H9 (cell line): ENCODE measurements at regions not wholly inside any gene's neighbourhood (a gene's known extent, or its start where the extent isn't known, plus 50 kb on each side); places are given as distances from the start of the nearest gene placed in this dataset.

ENCODE experiments used
- DNase-seq: peaks from one replicate; pipeline ENCODE4 v3.0.0-alpha.2; 2017
- H2AFZ ChIP-seq: one replicate; pipeline ENCODE4 v1.6.1; 2013; ENCODE audit warnings: mild to moderate bottlenecking, low read length, control low read depth, moderate library complexity
- H2AK5ac ChIP-seq: 2 replicates; pipeline ENCODE4 v1.6.1; 2013; ENCODE audit warnings: low read length, control low read depth, mixed read lengths; ENCODE audit not compliant: insufficient read length
- H2BK120ac ChIP-seq: one replicate; pipeline ENCODE4 v1.6.1; 2013; ENCODE audit warnings: low read depth, mild to moderate bottlenecking, low read length, control low read depth, inconsistent platforms; ENCODE audit not compliant: poor library complexity, severe bottlenecking
- H2BK12ac ChIP-seq: 2 replicates; pipeline ENCODE4 v1.6.1; 2013; ENCODE audit warnings: low read length, control low read depth, mixed read lengths, low read depth; ENCODE audit not compliant: insufficient read length
- H2BK15ac ChIP-seq: 2 replicates; pipeline ENCODE4 v1.6.1; 2013; ENCODE audit warnings: low read depth, low read length, control low read depth
- H2BK20ac ChIP-seq: one replicate; pipeline ENCODE4 v1.6.1; 2013; ENCODE audit warnings: low read depth, mild to moderate bottlenecking, low read length, control low read depth, inconsistent platforms; ENCODE audit not compliant: poor library complexity, severe bottlenecking
- H2BK5ac ChIP-seq: 2 replicates; pipeline ENCODE4 v1.6.1; 2013; ENCODE audit warnings: low read length, control low read depth, mixed read lengths; ENCODE audit not compliant: insufficient read length
- H3K14ac ChIP-seq: 2 replicates; pipeline ENCODE4 v1.6.1; 2013; ENCODE audit warnings: low read length, control low read depth; ENCODE audit not compliant: insufficient read depth
- H3K18ac ChIP-seq: 2 replicates; pipeline ENCODE4 v1.6.1; 2013; ENCODE audit warnings: low read depth, mild to moderate bottlenecking, mixed read lengths, low read length, control low read depth; ENCODE audit not compliant: insufficient read length
- H3K23ac ChIP-seq: 2 replicates; pipeline ENCODE4 v1.6.1; 2013; ENCODE audit warnings: low read length, control low read depth, mixed read lengths, low read depth; ENCODE audit not compliant: insufficient read length
- H3K23me2 ChIP-seq: 2 replicates; pipeline ENCODE4 v1.6.1; 2013; ENCODE audit warnings: low read depth, mild to moderate bottlenecking, mixed read lengths, low read length, control low read depth; ENCODE audit not compliant: insufficient read length, poor library complexity, severe bottlenecking
- H3K27ac ChIP-seq: 2 replicates; pipeline ENCODE4 v1.5.1; 2013; ENCODE audit warnings: low read length, control low read depth, mixed read lengths, low read depth; ENCODE audit not compliant: insufficient read length
- H3K27me3 ChIP-seq: 2 replicates; pipeline ENCODE4 v1.6.1; 2013; ENCODE audit warnings: low read length, control low read depth, inconsistent platforms; ENCODE audit not compliant: insufficient read depth
- H3K4ac ChIP-seq: 2 replicates; pipeline ENCODE4 v1.6.1; 2013; ENCODE audit warnings: low read depth, mild to moderate bottlenecking, control low read depth, inconsistent platforms, low read length, moderate library complexity
- H3K4me1 ChIP-seq: 2 replicates; pipeline ENCODE4 v1.6.1; 2013; ENCODE audit warnings: low read length, control low read depth, inconsistent platforms; ENCODE audit not compliant: insufficient read depth
- H3K4me2 ChIP-seq: 2 replicates; pipeline ENCODE4 v1.6.1; 2013; ENCODE audit warnings: low read length, control low read depth, mixed read lengths; ENCODE audit not compliant: insufficient read length, insufficient read depth
- H3K56ac ChIP-seq: 2 replicates; pipeline ENCODE4 v1.6.1; 2013; ENCODE audit warnings: low read depth, mild to moderate bottlenecking, mixed read lengths, low read length, control low read depth; ENCODE audit not compliant: insufficient read length
- H3K79me1 ChIP-seq: 2 replicates; pipeline ENCODE4 v1.6.1; 2013; ENCODE audit warnings: low read depth, mild to moderate bottlenecking, moderate library complexity, low read length, control low read depth, inconsistent platforms; ENCODE audit not compliant: insufficient read depth, poor library complexity, severe bottlenecking
- H3K79me2 ChIP-seq: 2 replicates; pipeline ENCODE4 v1.6.1; 2013; ENCODE audit warnings: low read length, control low read depth, inconsistent platforms; ENCODE audit not compliant: insufficient read depth
- H3K9ac ChIP-seq: 2 replicates; pipeline ENCODE4 v1.6.1; 2013; ENCODE audit warnings: low read length, control low read depth, mixed read lengths; ENCODE audit not compliant: insufficient read length; ENCODE audit errors: extremely low read depth
- H3K9me3 ChIP-seq: one replicate; pipeline ENCODE4 v1.6.1; 2013; ENCODE audit warnings: low read depth, low read length, inconsistent platforms; ENCODE audit not compliant: control insufficient read depth
- H3T11ph ChIP-seq: one replicate; pipeline ENCODE4 v1.6.1; 2013; ENCODE audit warnings: mild to moderate bottlenecking, low read length, control low read depth, inconsistent platforms
- H4K20me1 ChIP-seq: one replicate; pipeline ENCODE4 v1.6.1; 2013; ENCODE audit not compliant: control insufficient read depth, insufficient read length, insufficient read depth
- H4K5ac ChIP-seq: 2 replicates; pipeline ENCODE4 v1.6.1; 2013; ENCODE audit warnings: low read depth, mild to moderate bottlenecking, mixed read lengths, low read length, control low read depth; ENCODE audit not compliant: insufficient read length
- H4K8ac ChIP-seq: replicated peaks from 2 replicates; pipeline ENCODE4 v1.6.1; 2013; ENCODE audit warnings: low read length, control low read depth, mixed read lengths, low read depth; ENCODE audit not compliant: insufficient read length
- H4K91ac ChIP-seq: 2 replicates; pipeline ENCODE4 v1.6.1; 2013; ENCODE audit warnings: low read depth, mild to moderate bottlenecking, moderate library complexity, mixed read lengths, low read length, control low read depth; ENCODE audit not compliant: insufficient read length
- H3K27ac Mint-ChIP-seq, 3 experiments: 2 replicates in 2 of 3; 3 replicates in 1 of 3; pipeline ENCODE4 v1.8.0; 2020 to 2021; ENCODE audit warnings: mixed read lengths in 3 of 3, mild to moderate bottlenecking in 1 of 3, moderate library complexity in 1 of 3
- H3K27me3 Mint-ChIP-seq: 2 replicates; pipeline ENCODE4 v1.8.0; 2021; ENCODE audit warnings: low read depth, mild to moderate bottlenecking, moderate library complexity, mixed read lengths
- H3K36me3 Mint-ChIP-seq, 3 experiments: 2 replicates in 2 of 3; 3 replicates in 1 of 3; pipeline ENCODE4 v1.8.0; 2020 to 2021; ENCODE audit warnings: low read depth in 3 of 3, mixed read lengths in 3 of 3; ENCODE audit not compliant: insufficient read depth in 1 of 3
- H3K4me1 Mint-ChIP-seq, 2 experiments: 2 replicates each; pipeline ENCODE4 v1.8.0; 2020; ENCODE audit warnings: mixed read lengths in 2 of 2
- H3K4me3 Mint-ChIP-seq, 2 experiments: 2 replicates in 1 of 2; 3 replicates in 1 of 2; pipeline ENCODE4 v1.8.0; 2020 to 2021; ENCODE audit warnings: mild to moderate bottlenecking in 2 of 2, mixed read lengths in 2 of 2, moderate library complexity in 1 of 2
- H3K9me3 Mint-ChIP-seq, 2 experiments: 2 replicates in 1 of 2; 3 replicates in 1 of 2; pipeline ENCODE4 v1.8.0; 2020; ENCODE audit warnings: mild to moderate bottlenecking in 2 of 2, mixed read lengths in 2 of 2, moderate library complexity in 1 of 2
- WGBS: extraction: QIAGEN DNeasy Blood & Tissue Kit; methylation state at CpG from one replicate; pipeline ENCODE4 v1.1.7; 2013; ENCODE audit warnings: missing lambda C conversion rate, low lambda C conversion rate, mixed read lengths; ENCODE audit not compliant: insufficient read length; ENCODE audit errors: extremely low coverage; 5-methylcytosine and 5-hydroxymethylcytosine counted together
- TF ChIP-seq, protein P1 (sequence below): fragments of 200-600 bp; sonication (generic); conservative IDR thresholded peaks from 3 replicates; pipeline ENCODE4 v1.8.0; 2021; ENCODE audit warnings: antibody characterized with exemption, mild to moderate bottlenecking

DNA sequence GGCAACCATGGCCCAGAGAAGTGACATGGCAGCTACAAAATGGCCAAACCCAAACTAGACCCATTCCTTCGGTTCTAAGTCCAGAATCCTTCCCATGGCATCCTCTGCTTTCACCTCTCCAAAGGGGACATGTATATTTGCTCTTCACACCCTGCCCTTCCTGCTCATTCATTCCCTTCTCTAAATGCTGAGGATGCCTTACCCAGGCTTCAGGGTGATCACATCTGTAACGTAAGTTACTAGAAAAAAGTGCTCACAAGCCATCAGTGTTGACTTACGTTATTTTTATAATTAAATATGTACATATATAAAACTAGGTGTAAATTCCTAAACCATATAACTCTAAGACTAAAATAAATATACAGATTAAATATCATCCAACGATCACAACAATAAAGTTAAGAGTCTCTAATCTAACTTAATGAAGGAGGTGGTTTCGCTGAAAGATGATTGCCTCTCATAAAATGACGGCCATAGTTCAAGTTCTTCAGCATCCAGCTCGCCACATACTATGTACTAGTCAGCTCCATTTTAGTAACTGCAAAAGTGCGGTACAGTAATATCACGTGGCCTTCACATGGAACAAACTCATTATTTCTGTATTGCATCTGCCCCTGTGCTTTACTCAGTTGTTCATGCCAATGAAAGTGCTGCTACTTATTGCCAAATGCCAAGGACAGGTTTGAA is 74.6 kb downstream of the TENT5C start:
- Histone ChIP-seq H3K9ac (no peak overlapping the region), H3K56ac (no peak overlapping the region), H4K20me1 (no peaks in the 10 kb centered on the region), H3K27me3 (no peaks in the 10 kb centered on the region), H3K18ac (no peak overlapping the region), H3K4me2 (no peak overlapping the region), H2BK12ac (no peak overlapping the region), H4K8ac (no peak overlapping the region), H3K9me3 (no peaks in the 10 kb centered on the region), H4K5ac (no peak overlapping the region), H3K27ac (no peak overlapping the region), H2AFZ (no peak overlapping the region), H2BK5ac (no peak overlapping the region), H3K23me2 (no peaks in the 10 kb centered on the region), H3T11ph (no peak overlapping the region), H3K14ac (no peak overlapping the region), H3K79me2 (no peaks in the 10 kb centered on the region), H2AK5ac (no peak overlapping the region), H4K91ac (no peak overlapping the region), H2BK15ac (no peak overlapping the region), H2BK20ac (no peak overlapping the region), H2BK120ac (no peak overlapping the region), H3K79me1 (no peaks in the 10 kb centered on the region), H3K4me1 (no peaks in the 10 kb centered on the region), H3K4ac (no peak overlapping the region), H3K23ac (no peak overlapping the region)
- H3K9me3 Mint-ChIP-seq = no peaks in the 10 kb centered on the region
- no peak overlapping the region for H3K4me3 Mint-ChIP-seq
- no peak overlapping the region for H3K27ac Mint-ChIP-seq
- TF ChIP-seq, protein P1, sequence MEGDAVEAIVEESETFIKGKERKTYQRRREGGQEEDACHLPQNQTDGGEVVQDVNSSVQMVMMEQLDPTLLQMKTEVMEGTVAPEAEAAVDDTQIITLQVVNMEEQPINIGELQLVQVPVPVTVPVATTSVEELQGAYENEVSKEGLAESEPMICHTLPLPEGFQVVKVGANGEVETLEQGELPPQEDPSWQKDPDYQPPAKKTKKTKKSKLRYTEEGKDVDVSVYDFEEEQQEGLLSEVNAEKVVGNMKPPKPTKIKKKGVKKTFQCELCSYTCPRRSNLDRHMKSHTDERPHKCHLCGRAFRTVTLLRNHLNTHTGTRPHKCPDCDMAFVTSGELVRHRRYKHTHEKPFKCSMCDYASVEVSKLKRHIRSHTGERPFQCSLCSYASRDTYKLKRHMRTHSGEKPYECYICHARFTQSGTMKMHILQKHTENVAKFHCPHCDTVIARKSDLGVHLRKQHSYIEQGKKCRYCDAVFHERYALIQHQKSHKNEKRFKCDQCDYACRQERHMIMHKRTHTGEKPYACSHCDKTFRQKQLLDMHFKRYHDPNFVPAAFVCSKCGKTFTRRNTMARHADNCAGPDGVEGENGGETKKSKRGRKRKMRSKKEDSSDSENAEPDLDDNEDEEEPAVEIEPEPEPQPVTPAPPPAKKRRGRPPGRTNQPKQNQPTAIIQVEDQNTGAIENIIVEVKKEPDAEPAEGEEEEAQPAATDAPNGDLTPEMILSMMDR = no peak
- no CpG with 5 or more reads among the region's 9 CpGs for WGBS
- H3K36me3 Mint-ChIP-seq = no peaks in the 10 kb centered on the region
- H3K4me1 Mint-ChIP-seq = peaks cover 11 to 23% of the 10 kb centered on the region in 2 experiments
- H3K27me3 Mint-ChIP-seq = no peaks in the 10 kb centered on the region
- no peak for DNase-seq
